NCI-H82 (cell line): ENCODE measurements at regions not wholly inside any gene's neighbourhood (a gene's known extent, or its start where the extent isn't known, plus 50 kb on each side); places are given as distances from the start of the nearest gene placed in this dataset.
A peak's percentile ranks its signal among the peaks of the same experiment; 100 is the strongest.
"Not testable (repeated sequence)": the region's sequence is repeated elsewhere in the genome, so short reads cannot be mapped to it uniquely, and the experiment has no call there.

Experiments used
- DNase-seq: peaks from one replicate; lab custom pipeline; 2025; lab: John Stamatoyannopoulos, UW

DNA sequence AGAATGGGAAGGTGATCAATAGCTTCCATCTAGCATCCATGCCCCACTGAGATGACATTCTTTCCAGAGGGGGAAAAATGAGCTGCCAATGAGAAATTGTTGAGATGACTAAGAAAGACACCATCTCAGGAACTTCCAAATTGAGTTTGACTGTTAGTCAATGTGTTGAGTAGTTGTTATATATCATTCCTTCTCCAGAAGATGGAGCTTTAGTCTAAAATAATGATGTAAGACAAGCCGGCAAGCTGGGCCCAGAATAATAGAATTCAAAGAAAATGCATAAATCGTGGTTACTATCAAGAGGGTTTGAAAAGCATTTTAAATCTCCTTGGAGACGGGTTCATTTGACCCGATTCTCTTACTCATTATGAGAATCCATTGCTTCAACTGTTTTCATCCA lies 71.0 kb upstream of the ATF7IP2 start:
- no peak for DNase-seq

DNA sequence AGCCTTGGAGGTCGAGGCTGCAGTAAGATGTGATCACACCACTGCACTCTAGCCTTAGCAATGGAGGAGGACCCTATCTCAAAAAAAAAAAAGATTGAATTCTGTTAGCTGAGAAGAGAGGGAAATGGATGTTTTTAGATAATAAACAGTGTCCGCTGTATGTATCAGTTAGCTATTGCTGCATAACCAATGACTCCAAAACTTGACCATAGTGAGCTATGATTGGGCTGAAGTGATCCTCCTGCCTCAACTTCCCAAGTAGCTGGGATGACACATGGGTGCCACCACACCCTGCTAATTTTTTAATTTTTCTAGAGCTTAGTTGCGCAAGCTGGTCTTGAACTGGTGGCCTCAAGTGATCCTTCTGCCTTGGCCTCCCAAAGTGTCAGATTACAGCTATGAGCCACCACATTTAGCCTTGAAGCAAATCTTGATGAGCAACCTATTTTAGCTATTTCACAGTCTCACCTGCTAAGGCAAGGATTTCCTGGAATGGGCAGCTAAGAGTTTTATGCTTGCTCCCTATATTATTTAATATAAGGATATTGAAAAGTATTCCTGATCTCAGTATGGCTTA lies 68.3 kb upstream of the ATF7IP2 start:
- no peak for DNase-seq

DNA sequence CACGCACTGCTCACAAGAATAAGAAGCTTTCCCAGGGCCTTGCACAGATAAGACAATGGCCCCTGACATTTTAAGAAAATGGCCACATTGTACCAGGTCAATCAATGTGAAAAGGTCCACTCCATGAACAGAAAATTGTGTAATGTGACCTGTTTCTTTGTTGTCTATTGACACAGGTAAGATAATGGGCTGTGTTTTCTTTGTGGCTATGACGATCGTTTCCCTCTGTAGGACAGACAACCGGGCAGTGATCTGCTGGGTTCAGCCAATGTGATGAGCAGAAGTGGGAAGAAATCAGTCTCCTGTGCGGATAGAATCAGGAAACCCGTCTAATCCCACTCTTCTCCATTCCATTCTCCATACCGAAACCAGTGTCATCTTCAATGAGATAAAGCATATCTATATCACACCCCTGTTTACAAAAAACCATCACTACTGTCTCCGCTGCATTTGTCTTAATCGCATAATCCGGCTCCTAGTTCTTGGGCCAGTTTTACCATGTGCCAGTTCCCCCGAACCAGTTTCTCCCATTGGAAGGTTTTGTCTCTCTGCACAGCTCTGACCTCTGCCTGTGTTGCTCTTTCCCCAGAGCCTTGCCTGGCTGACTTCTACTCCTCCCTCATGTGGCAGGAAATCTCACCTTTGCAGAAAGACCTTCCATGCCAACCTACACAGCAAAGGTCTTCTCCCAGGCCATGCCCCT lies 66.9 kb upstream of the ATF7IP2 start:
- DNase-seq = no peak

DNA sequence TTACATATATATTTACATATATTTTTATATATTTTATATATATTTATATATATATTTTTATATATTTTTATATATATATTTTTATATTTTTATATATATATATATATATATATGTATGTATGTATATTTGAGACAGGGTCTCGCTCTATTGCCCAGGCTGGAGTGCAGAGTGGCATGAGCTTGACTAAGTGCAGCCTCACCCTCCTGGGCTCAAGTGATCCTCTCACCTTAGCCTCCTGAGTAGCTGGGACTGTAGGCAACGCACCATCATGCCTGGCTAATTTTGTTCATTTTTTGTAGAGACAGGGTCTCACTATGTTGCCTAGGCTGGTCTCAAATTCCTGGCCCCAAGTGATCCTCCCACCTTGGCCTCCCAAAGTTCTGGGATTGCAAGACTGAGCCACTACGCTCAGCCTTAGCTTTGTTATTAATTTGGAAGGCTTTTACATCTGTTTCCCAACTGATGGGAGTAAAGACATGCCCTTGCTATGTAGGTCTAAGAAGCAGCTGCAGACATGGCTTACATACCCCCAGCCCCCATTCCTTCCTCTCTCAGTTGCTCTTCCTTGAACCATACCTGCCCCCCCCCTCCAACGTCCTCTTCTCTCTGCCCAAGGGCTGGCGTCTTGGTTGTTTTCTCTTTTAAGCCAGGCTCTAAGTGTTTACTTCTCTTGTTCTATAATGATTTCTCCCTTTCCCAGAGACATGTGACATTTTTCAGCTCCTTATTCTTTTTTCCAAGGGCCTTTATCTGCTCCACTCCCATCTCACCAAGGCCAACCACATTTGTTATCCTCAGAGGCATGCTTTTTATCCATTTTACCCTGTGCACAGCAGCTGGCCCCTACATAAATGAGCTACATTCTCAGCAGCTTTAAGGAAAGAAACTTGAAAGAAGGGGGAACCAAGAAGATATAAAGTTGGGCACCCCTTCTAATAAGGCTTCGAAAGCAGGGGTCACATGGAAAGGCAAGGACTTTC lies 64.2 kb upstream of the ATF7IP2 start:
- no peak for DNase-seq

DNA sequence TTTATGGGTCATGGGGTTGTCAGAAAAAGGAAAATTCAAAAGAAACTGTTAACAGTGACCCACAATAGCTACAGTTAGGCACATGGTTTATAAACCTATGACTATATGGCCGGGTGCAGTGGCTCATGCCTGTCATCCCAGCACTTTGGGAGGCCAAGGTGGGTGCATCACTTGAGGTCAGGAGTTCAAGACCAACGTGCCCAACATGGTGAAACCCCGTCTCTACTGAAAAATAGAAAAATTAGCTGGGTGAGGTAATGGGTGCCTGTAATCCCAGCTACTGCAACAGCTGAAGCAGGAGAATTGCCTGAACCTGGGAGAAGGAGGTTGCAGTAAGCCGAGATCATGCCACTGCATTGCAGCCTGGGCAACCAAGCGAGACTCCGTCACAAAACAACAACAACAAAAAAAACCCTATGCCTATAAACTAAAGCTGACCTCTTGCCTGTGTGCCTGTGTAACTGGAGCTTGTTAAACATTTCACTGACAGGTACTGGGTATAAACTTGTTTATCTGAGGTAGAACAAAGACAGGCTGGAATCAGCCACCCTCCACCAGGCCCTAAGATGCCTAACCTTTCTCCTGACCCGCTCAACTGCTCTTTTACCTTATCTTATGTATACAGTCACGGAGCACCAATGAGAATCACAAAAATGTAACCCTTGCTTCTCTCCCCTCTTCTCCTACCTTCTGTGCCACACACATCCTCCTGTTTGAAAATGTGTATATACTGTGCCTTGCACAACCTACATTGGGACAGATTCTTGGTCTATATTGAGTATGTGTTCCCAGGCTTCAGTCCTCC lies 62.9 kb upstream of the ATF7IP2 start:
- DNase-seq = no peak

DNA sequence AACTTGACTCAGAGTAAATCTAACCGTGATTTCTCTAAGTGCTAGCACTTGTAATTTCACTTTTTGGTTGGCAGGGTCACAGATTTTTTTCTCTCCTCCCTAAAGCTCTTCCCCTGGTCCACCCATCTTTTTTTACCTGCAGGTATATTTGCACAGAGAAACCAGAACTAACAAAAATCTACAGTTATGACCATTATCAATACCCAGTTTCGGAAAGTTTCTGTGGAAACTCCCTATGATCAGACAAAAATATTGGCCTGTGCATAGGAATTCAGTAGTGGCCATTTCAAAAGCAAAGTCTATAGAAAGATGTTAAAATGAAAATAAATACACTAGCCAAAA lies 62.4 kb upstream of the ATF7IP2 start:
- DNase-seq = no peak

DNA sequence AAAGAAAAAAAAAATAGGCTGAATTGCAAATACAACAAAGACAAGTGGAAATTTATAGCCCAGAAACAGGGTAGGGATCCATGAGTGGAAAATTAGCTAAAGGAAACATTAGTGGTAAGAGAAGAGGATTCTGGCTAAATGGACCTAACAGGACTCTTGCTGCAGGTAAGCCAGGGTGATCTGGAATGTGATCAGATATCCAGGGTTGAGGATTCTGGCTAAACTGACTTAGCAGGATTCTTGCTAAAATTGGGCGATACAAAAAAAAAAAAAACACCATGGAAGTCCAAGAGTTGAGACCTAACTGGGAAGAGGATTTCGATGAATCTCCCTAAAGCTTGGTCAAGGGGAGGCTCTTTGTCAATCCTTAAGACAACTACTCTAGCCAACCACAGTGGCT lies 61.7 kb upstream of the ATF7IP2 start:
- no peak for DNase-seq

DNA sequence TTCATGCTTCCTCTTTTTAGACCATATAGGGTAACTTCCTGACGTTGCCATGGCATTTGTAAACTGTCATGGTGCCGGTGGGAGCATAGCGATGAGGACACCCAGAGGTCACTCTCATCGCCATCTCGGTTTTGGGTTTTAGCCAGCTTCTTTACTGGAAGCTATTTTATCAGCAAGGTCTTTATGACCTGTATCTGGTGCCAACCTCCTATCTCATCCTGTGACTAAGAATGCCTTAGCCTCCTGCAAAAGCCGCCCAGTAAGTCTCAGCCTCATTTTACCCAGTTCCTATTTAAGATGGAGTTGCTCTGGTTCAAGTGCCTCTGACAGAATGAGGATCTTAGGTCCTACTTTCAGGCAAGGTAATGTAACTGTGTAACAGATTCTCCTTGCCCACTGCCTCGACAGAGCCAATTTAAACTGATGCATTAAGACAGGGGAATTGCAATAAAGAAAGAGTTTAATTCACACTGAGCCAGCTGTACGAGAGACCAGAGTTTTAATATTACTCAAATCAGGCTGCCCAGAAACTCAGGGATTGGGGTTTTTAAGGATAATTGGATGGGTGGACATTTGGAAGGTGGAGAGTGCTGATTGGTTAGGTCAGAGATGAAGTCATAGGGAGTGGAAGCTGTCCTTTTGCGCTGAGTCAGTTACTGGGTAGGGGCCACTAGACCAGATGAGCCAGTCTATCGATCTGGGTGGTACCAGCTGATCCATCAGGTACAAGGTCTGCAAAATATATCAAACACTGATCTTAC lies 59.9 kb upstream of the ATF7IP2 start:
- DNase-seq = no peak

DNA sequence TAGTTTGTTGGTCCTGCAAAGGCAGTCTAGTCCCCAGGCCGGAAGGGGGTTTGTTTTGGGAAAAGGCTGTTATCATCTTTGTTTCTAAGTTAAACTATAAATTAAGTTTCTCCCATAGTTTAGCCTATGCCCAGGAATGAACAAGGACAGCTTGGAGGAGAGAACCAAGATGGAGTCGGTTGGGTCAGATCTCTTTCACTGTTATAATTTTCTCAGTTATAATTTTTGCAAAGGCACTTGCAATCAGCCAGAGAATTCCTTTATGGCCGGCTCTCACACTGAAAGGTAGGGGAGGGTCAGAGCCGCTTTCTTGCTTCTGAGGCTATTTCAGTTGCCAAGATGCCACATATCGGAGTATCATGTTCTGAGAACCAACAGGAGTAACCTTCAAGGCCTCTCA lies 59.2 kb upstream of the ATF7IP2 start:
- no peak for DNase-seq

DNA sequence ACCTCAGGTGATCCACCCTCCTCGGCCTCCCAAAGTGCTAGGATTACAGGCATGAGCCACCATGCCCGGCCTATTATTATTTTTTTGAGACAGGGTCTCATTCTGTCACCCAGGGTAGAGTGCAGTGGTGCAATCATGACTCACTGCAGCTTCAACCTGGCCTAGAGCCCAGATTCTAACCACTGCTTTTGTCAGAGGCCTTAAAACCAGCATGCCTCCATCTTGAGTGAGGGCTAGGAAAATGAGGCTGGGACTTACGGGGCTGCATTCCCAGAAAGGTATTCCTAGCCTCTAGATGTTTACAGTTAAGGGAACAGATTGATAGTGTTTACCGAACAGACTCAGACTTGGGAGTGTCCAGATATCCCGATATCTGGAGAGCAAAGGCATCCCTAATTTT lies 57.6 kb upstream of the ATF7IP2 start:
- DNase-seq = not testable (repeated sequence)

DNA sequence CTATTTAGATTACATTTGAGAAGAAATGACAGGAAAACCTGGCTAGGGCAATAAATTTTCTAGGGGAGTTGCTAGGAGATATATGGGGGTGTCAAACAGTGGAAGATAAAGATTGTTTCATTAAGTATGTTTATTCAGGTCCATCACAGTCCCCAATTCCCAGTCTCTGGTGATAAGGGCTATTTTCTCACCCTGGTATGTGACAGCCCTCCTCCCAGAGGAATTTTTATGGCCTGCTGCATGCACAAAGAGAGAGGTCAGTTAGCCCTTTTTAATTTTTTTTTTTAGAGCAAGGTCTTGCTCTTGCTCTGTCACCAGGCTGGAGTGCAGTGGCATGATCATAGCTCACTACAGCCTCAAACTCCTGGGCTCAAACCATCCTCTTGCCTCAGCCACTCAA lies 53.6 kb upstream of the ATF7IP2 start:
- no peak for DNase-seq

DNA sequence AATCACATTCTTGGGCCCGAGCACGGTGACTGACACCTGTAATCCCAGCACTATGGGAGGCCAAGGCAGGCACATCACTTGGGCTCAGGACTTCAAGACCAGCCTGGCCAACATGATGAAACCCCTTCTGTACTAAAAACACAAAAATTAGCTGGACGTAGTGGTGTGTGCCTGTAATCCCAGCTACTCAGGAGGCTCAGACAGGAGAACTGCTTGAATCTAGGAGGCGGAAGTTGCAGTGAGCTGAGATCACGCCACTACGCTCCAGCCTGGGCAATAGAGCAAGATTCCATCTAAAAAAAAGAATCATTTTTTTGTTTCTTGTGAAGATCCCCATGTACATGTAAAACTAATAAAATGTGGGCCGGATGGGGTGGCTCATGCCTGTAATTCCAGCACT lies 53.1 kb upstream of the ATF7IP2 start:
- DNase-seq = no peak

DNA sequence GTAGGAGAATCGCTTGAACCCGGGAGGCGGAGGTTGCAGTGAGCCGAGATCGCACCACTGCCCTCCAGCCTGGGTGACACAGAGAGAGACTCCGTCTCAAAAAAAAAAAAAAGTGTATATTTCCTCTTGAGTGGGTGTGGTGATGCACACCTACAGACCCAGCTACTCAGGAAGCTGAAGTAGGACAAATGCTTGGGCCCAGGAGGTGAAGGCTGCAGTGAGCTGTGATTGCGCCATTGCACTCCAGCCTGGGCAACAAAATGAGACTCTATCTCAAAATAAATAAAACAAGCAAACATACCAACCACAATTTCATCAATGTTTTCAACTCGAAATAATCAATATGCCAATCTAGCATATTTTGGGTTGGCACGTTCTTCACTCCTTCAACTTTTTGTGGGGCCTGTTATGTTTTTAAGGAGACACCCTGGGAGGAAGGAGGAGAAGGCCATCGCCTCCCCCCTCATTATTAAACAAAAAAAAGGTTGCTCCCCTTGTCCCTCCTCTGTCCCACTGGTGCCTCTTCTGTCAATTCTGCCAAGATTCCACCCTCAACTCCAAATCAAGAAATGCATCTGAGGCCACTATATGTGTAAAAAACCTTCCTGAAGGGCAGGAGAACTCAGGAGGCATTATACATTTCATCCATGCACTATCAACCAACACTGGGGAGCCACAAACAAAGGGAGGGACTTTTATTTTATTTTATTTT lies 52.4 kb upstream of the ATF7IP2 start:
- DNase-seq = no peak

DNA sequence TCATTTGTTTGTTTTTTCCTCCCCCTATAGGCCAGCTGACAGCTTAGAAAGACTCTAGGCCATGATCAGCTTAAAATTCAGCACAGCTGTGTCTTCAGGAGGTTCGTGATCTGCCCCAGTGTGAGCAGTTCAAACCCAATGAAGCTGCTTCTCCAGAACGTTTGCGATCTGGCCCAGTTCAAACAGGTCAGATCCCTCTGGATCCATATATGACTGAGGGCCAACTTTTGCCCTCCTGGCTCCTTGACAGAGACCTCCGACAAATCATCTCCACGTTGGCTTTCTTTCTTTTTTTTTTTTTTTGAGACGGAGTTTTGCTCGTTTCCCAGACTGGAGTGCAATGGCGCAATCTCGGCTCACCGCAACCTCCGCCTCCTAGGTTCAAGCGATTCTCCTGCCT lies 50.2 kb upstream of the ATF7IP2 start:
- DNase-seq = peak; percentile 31
